GM12892 (cell line): ENCODE measurements at regions not wholly inside any gene's neighbourhood (a gene's known extent, or its start where the extent isn't known, plus 50 kb on each side); places are given as distances from the start of the nearest gene placed in this dataset.

Source experiments
- POLR2A ChIP-seq: IDR thresholded peaks from 2 replicates; pipeline ENCODE4 v1.6.1; 2011; ENCODE audit warnings: low read depth, low read length, control low read depth
- TAF1 ChIP-seq: IDR thresholded peaks from 2 replicates; pipeline ENCODE4 v1.6.1; 2011; ENCODE audit warnings: low read depth, mild to moderate bottlenecking, control low read depth, low read length, borderline replicate concordance

- TF ChIP-seq POLR2A (no peak), TAF1 (no peak)
Observed at GRCh38 chr4:131044368-131044767, 1948.4 kb downstream of the C4orf33 start.
